ENCODE measurements at regions not wholly inside any gene's neighbourhood (a gene's known extent, or its start where the extent isn't known, plus 50 kb on each side); places are given as distances from the start of the nearest gene placed in this dataset.

- TF ChIP-seq PBX3 (IDR thresholded peaks at IDR 0.05): no peak
- no peak for TF ChIP-seq IRF3 (IDR thresholded peaks at IDR 0.05; ENCODE audit: low read depth, low read length)
- TF ChIP-seq TCF12 (IDR thresholded peaks at IDR 0.05): no peak
Measured at GRCh38 chr9:134985451-134985850, 67.7 kb upstream of the FCN1 start (continued).

GRCh38 chr9:134986957-134987356, 69.2 kb upstream of the FCN1 start:
- TF ChIP-seq RFX5 (IDR thresholded peaks at IDR 0.05; ENCODE audit: low read length) (no peak), RAD21 (IDR thresholded peaks at IDR 0.05; ENCODE audit: low read length) (no peak), YY1 (IDR thresholded peaks at IDR 0.05; ENCODE audit: low read depth) (no peak), EP300 (IDR thresholded peaks at IDR 0.05; ENCODE audit: borderline replicate concordance in 1 of 2, low read depth in 1 of 2, low read length in 1 of 2) (no peak), NRF1 (IDR thresholded peaks at IDR 0.05; ENCODE audit: low read depth, low read length) (no peak), GABPA (IDR thresholded peaks at IDR 0.05; ENCODE audit: low read depth) (no peak), RCOR1 (IDR thresholded peaks at IDR 0.05; ENCODE audit: low read length) (no peak), CTCF (IDR thresholded peaks at IDR 0.05) (no peak), RXRA (IDR thresholded peaks at IDR 0.05; ENCODE audit: borderline replicate concordance, low read depth) (no peak), GATA2 (CRISPR knock-in tag; IDR thresholded peaks at IDR 0.05) (no peak), TCF12 (IDR thresholded peaks at IDR 0.05) (no peak), MEF2A (IDR thresholded peaks at IDR 0.05; ENCODE audit: borderline replicate concordance, low read depth) (no peak), SMC3 (IDR thresholded peaks at IDR 0.05; ENCODE audit: low read depth, low read length) (no peak), REST (IDR thresholded peaks at IDR 0.05; ENCODE audit: low read depth, low read length) (no peak), FOXJ3 (CRISPR knock-in tag; IDR thresholded peaks at IDR 0.05) (no peak), ELF1 (IDR thresholded peaks at IDR 0.05) (no peak), SIN3A (IDR thresholded peaks at IDR 0.05; ENCODE audit: borderline replicate concordance, low read depth, low read length) (no peak), FOXM1 (IDR thresholded peaks at IDR 0.05; ENCODE audit: low read depth) (no peak), TEAD4 (IDR thresholded peaks at IDR 0.05; ENCODE audit: borderline replicate concordance, insufficient read depth) (no peak), USF1 (IDR thresholded peaks at IDR 0.05; ENCODE audit: borderline replicate concordance, low read depth) (no peak)
- Histone ChIP-seq H3K4me2 (no peak overlapping the region), H3K79me2 (ENCODE audit: insufficient read depth) (no peaks in the 10 kb centered on the region), H4K20me1 (ENCODE audit: insufficient read depth) (no peaks in the 10 kb centered on the region), H3K4me3 (ENCODE audit: low read depth in 2 of 2, low read length in 1 of 2) (no peak overlapping the region; a peak in 1 of 4 replicates), H3K4me1 (ENCODE audit: control insufficient read depth in 1 of 2, insufficient read depth in 2 of 2, low read depth in 1 of 2, low read length in 1 of 2) (peaks cover 0 to 5% of the 10 kb centered on the region in 2 experiments; a peak in 1 of 4 replicates), H2AFZ (ENCODE audit: low read depth) (no peak overlapping the region), H3K27me3 (ENCODE audit: insufficient read depth) (no peaks in the 10 kb centered on the region), H3K9me3 (no peaks in the 10 kb centered on the region), H3K27ac (ENCODE audit: low read depth in 2 of 2, low read length in 1 of 2) (no peak overlapping the region), H3K9me2 (no peaks in the 10 kb centered on the region), H3F3A (replicated peaks; ENCODE audit: insufficient read depth) (no peaks in the 10 kb centered on the region), H3K9ac (no peak overlapping the region), H3K36me3 (replicated peaks in 1 of 2; ENCODE audit: control insufficient read depth in 1 of 2, insufficient read depth in 2 of 2, low read length in 1 of 2) (no peaks in the 10 kb centered on the region)
- 25% methylated on average over 1 of the region's 1 CpG for WGBS (ENCODE audit: low lambda C conversion rate)
- no peak for DNase-seq
- POLR2A ChIA-PET: no interaction called here
- CTCF ChIA-PET: no interaction called here
